K562 (cell line): ENCODE measurements at regions not wholly inside any gene's neighbourhood (a gene's known extent, or its start where the extent isn't known, plus 50 kb on each side); places are given as distances from the start of the nearest gene placed in this dataset.

Experiments used
- ATAC-seq: fragments of 200-7000 bp; cut with Tn5 transposase; 3 replicates; pipeline ENCODE4 v1.9.1; 2020; ENCODE audit warnings: moderate library complexity
- BruUV-seq: library from RNA; stranded (reverse); fragments of 400-500 nt; replicated peaks from 2 replicates; lab custom pipeline; 2021; lab: Mats Ljungman, UMichigan
- CTCF ChIA-PET: fragments of 300-600 bp; formaldehyde crosslinking; extraction: SDS; loops from one replicate; lab custom pipeline; 2021; ENCODE audit warnings: low intra/inter-chr PET ratio; lab: Yijun Ruan, JAX
- POLR2A ChIA-PET: fragments of 300-600, 350-650 bp; sonication (Branson Sonifier 250); formaldehyde crosslinking; extraction: SDS; loops from one replicate; lab custom pipeline; 2021; ENCODE audit warnings: antibody characterized with exemption, inconsistent platforms; lab: Yijun Ruan, JAX
- DNase-seq, 4 experiments: peaks; one replicate each; pipeline versions ENCODE4 v3.0.0 to v3.0.0-alpha.2; 2011 to 2018; ENCODE audit warnings: low spot score in 3 of 4, mixed read lengths in 3 of 4; ENCODE audit errors: extremely low read depth in 1 of 4
- FAIRE-seq: peaks from 2 replicates; lab custom pipeline; 2011; peaks lifted over from hg19 to GRCh38; lab: Jason Lieb, UNC
- H2AFZ ChIP-seq: 2 replicates; pipeline ENCODE4 v1.6.0; 2011; ENCODE audit warnings: low read depth, low read length, control low read depth, inconsistent platforms
- H3K27ac ChIP-seq: fragments of 200-600 bp; 3 replicates; pipeline ENCODE4 v1.8.0; 2011; ENCODE audit warnings: low read depth, mild to moderate bottlenecking, control low read depth, inconsistent platforms, low read length, moderate library complexity, mixed read lengths; ENCODE audit errors: extremely low read depth
- H3K27me3 ChIP-seq, 2 experiments: fragments of 300-600 bp in 1 of 2; 2 replicates in 1 of 2; 3 replicates in 1 of 2; pipeline versions ENCODE4 v1.6.0 to v1.8.0; 2011; ENCODE audit warnings: inconsistent platforms in 2 of 2, low read length in 2 of 2, mild to moderate bottlenecking in 1 of 2, mixed read lengths in 1 of 2, moderate library complexity in 1 of 2; ENCODE audit not compliant: control insufficient read depth in 2 of 2, insufficient read depth in 2 of 2
- H3K36me3 ChIP-seq: fragments of 300-600 bp; 3 replicates; pipeline ENCODE4 v1.8.0; 2011; ENCODE audit warnings: mild to moderate bottlenecking, low read length, inconsistent platforms; ENCODE audit not compliant: control insufficient read depth, insufficient read depth
- H3K4me1 ChIP-seq, 2 experiments: fragments of 200-600 bp in 1 of 2; replicated peaks in 1 of 2; 2 replicates in 1 of 2; 3 replicates in 1 of 2; pipeline versions ENCODE4 v1.5.1 to v1.8.0; 2011; ENCODE audit warnings: inconsistent platforms in 2 of 2, low read length in 2 of 2, mild to moderate bottlenecking in 1 of 2, mixed read lengths in 1 of 2, moderate library complexity in 1 of 2; ENCODE audit not compliant: control insufficient read depth in 2 of 2, insufficient read depth in 2 of 2
- H3K4me2 ChIP-seq: 2 replicates; pipeline ENCODE4 v1.6.1; 2011; ENCODE audit warnings: low read length, control low read depth, inconsistent platforms, mixed read lengths; ENCODE audit not compliant: insufficient read depth
- H3K4me3 ChIP-seq: fragments of 200-600 bp; sonication (generic), shearing (Covaris generic); 2 replicates; pipeline ENCODE4 v1.5.1; 2016; ENCODE audit warnings: control low read depth, inconsistent platforms
- H3K79me2 ChIP-seq: fragments of 200-600 bp; 3 replicates; pipeline ENCODE4 v1.8.0; 2011; ENCODE audit warnings: low read length, inconsistent platforms; ENCODE audit not compliant: control insufficient read depth, insufficient read depth
- H3K9ac ChIP-seq, 2 experiments: 2 replicates each; pipeline versions ENCODE4 v1.6.0 to v1.6.1; 2011; ENCODE audit warnings: low read depth in 2 of 2, low read length in 2 of 2, control low read depth in 1 of 2, inconsistent platforms in 1 of 2, mild to moderate bottlenecking in 1 of 2, mixed read lengths in 1 of 2; ENCODE audit not compliant: insufficient read depth in 1 of 2
- H3K9me1 ChIP-seq: one replicate; pipeline ENCODE4 v1.6.0; 2011; ENCODE audit warnings: inconsistent platforms, mild to moderate bottlenecking, low read length, moderate library complexity; ENCODE audit not compliant: control insufficient read depth, insufficient read depth
- H3K9me3 ChIP-seq: replicated peaks from 2 replicates; pipeline ENCODE4 v1.5.1; 2011; ENCODE audit warnings: low read depth, low read length, inconsistent platforms; ENCODE audit not compliant: control insufficient read depth, insufficient read depth
- H4K20me1 ChIP-seq: replicated peaks from 2 replicates; pipeline ENCODE4 v1.6.1; 2011; ENCODE audit warnings: low read length, inconsistent platforms, mixed read lengths; ENCODE audit not compliant: control insufficient read depth, insufficient read depth
- CBX5 ChIP-seq: IDR thresholded peaks from 2 replicates; pipeline ENCODE4 v1.6.1; 2014; ENCODE audit warnings: low read depth, borderline replicate concordance
- CREBBP ChIP-seq: IDR thresholded peaks from one replicate; pipeline ENCODE4 v1.6.1; 2012; ENCODE audit warnings: low read depth, mild to moderate bottlenecking, control low read depth, inconsistent platforms, low read length
- EP400 ChIP-seq: fragments of 450-650 bp; IDR thresholded peaks from 2 replicates; pipeline ENCODE4 v1.6.1; 2017; ENCODE audit warnings: antibody characterized with exemption, mild to moderate bottlenecking, moderate library complexity
- ERF ChIP-seq: fragments of 450-650 bp; formaldehyde crosslinking; IDR thresholded peaks from 2 replicates; pipeline ENCODE4 v1.4.0; 2020; ENCODE audit warnings: mild to moderate bottlenecking, mixed read lengths
- KDM4B ChIP-seq, 2 experiments: fragments of 450-650 bp in 1 of 2; sonication (generic) in 1 of 2; IDR thresholded peaks; 2 replicates each; pipeline ENCODE4 v1.6.1; 2016 to 2017; ENCODE audit warnings: borderline replicate concordance in 2 of 2, antibody characterized with exemption in 1 of 2, low read depth in 1 of 2, mild to moderate bottlenecking in 1 of 2
- KLF13 ChIP-seq: fragments of 450-650 bp; IDR thresholded peaks from 2 replicates; pipeline ENCODE4 v1.6.1; 2016; ENCODE audit warnings: missing genetic modification characterization, low read depth, mild to moderate bottlenecking, missing compliant biosample characterization, moderate library complexity, borderline replicate concordance
- LCOR ChIP-seq: sonication (generic); formaldehyde crosslinking; IDR thresholded peaks from 2 replicates; pipeline ENCODE4 v1.8.0; 2022; ENCODE audit warnings: mild to moderate bottlenecking, missing genetic modification reagents
- NFXL1 ChIP-seq: fragments of 450-650 bp; formaldehyde crosslinking; IDR thresholded peaks from 2 replicates; pipeline ENCODE4 v1.4.0; 2021; ENCODE audit warnings: mild to moderate bottlenecking
- NFYB ChIP-seq: IDR thresholded peaks from 2 replicates; pipeline ENCODE4 v1.6.1; 2011; ENCODE audit warnings: mild to moderate bottlenecking, moderate library complexity; ENCODE audit not compliant: insufficient read length; ENCODE audit errors: extremely low read depth
- PML ChIP-seq: IDR thresholded peaks from 2 replicates; pipeline ENCODE4 v1.6.1; 2012; ENCODE audit warnings: low read length, inconsistent platforms
- POU5F1 ChIP-seq: fragments of 150-350 bp; IDR thresholded peaks from 2 replicates; pipeline ENCODE4 v1.6.1; 2014; ENCODE audit warnings: borderline replicate concordance, low read length, low read depth, mild to moderate bottlenecking; ENCODE audit not compliant: partially characterized antibody
- SMARCB1 ChIP-seq: IDR thresholded peaks from 2 replicates; pipeline ENCODE4 v1.6.1; 2011; ENCODE audit warnings: improper control_type of control experiment, low read depth; ENCODE audit not compliant: insufficient read length
- SMC3 ChIP-seq: conservative IDR thresholded peaks from 2 replicates; pipeline ENCODE4 v1.6.1; 2011; ENCODE audit warnings: low read depth, low read length, improper control_type of control experiment; ENCODE audit not compliant: insufficient read depth
- TAF1 ChIP-seq: IDR thresholded peaks from 2 replicates; pipeline ENCODE4 v1.6.1; 2011; ENCODE audit warnings: mild to moderate bottlenecking, low read length, moderate library complexity; ENCODE audit not compliant: insufficient read depth, control insufficient read depth, severe bottlenecking; ENCODE audit errors: extremely low read depth
- TCF7L2 ChIP-seq: fragments of 150-350 bp; IDR thresholded peaks from 2 replicates; pipeline ENCODE4 v1.6.1; 2016; ENCODE audit warnings: low read depth, mild to moderate bottlenecking, low read length, moderate library complexity
- USF2 ChIP-seq: sonication (generic); formaldehyde crosslinking; IDR thresholded peaks from 2 replicates; pipeline ENCODE4 v1.5.0; 2020; ENCODE audit warnings: missing genetic modification reagents
- ZNF239 ChIP-seq: fragments of 250-450 bp; sonication (Bioruptor Pico); IDR thresholded peaks from 2 replicates; pipeline ENCODE4 v1.4.0; 2020; ENCODE audit warnings: mild to moderate bottlenecking
- WGBS: fragments of 100-300 bp; shearing (Covaris generic); methylation state at CpG from one replicate; pipeline ENCODE4 v1.1.6; 2016; ENCODE audit warnings: low coverage, mixed read lengths; ENCODE audit not compliant: insufficient coverage; ENCODE audit errors: missing lambda C conversion rate; 5-methylcytosine and 5-hydroxymethylcytosine counted together
- in situ Hi-C: fragments of 300-500 bp; cut with MboI; formaldehyde crosslinking; loops from 4 replicates; pipeline ENCODE4 v1.15.0; 2018; ENCODE audit warnings: inconsistent platforms, mixed read lengths
- intact Hi-C: fragments of 100-400 bp; cut with micrococcal nuclease; formaldehyde crosslinking; loops from 2 replicates; pipeline ENCODE4 v1.14.2; 2022

- H3K27ac ChIP-seq = no peak overlapping the region
- DNase-seq (no peak), FAIRE-seq (no peak), ATAC-seq (no peak)
- in situ Hi-C loops = no loop called here
- H3K4me2 ChIP-seq = no peak overlapping the region
- 22% methylated on average over 1 of the region's 1 CpG for WGBS
- ChIA-PET CTCF (no interaction called here), POLR2A (no interaction called here)
- H3K9me1 ChIP-seq = no peaks in the 10 kb centered on the region
- no peaks in the 10 kb centered on the region for H3K36me3 ChIP-seq
- no TSS peak for BruUV-seq
- H3K4me1 ChIP-seq = no peaks in the 10 kb centered on the region
- H2AFZ ChIP-seq = no peak overlapping the region
- H4K20me1 ChIP-seq = no peaks in the 10 kb centered on the region
- no peak overlapping the region for H3K4me3 ChIP-seq
- H3K9me3 ChIP-seq = no peaks in the 10 kb centered on the region
- H3K9ac ChIP-seq = no peak overlapping the region
- intact Hi-C loops = no loop called here
- H3K79me2 ChIP-seq = no peaks in the 10 kb centered on the region
- no peak for TF ChIP-seq POU5F1
- no peak for TF ChIP-seq NFXL1 (CRISPR knock-in tag)
- no peak for TF ChIP-seq KDM4B (IDR thresholded peaks at IDR 0.05; ENCODE audit: borderline replicate concordance in 2 of 2, low read depth in 1 of 2)
- no peak for TF ChIP-seq LCOR
- no peak for TF ChIP-seq CBX5
- no peak for TF ChIP-seq TCF7L2
- H3K27me3 ChIP-seq = no peaks in the 10 kb centered on the region
Measured at GRCh38 chrX:63526863-63527262, 175.7 kb upstream of the SPIN4 start.

- Histone ChIP-seq H3K9ac (no peak overlapping the region), H3K4me3 (no peak overlapping the region), H3K36me3 (no peaks in the 10 kb centered on the region), H4K20me1 (no peaks in the 10 kb centered on the region), H3K27ac (no peak overlapping the region), H3K9me3 (no peaks in the 10 kb centered on the region), H3K4me2 (no peak overlapping the region), H3K4me1 (no peaks in the 10 kb centered on the region), H2AFZ (no peak overlapping the region), H3K27me3 (no peaks in the 10 kb centered on the region), H3K9me1 (no peaks in the 10 kb centered on the region), H3K79me2 (no peaks in the 10 kb centered on the region)
- WGBS = 16% methylated on average over 3 of the region's 3 CpGs
- intact Hi-C loops = no loop called here
- no TSS peak for BruUV-seq
- ChIA-PET POLR2A (no interaction called here), CTCF (no interaction called here)
- DNase-seq = no peak
- ATAC-seq = no peak
- in situ Hi-C loops = no loop called here
- FAIRE-seq = no peak
- TF ChIP-seq ERF = no peak
- no peak for TF ChIP-seq TAF1
- TF ChIP-seq USF2 = no peak
- no peak for TF ChIP-seq EP400
- TF ChIP-seq SMARCB1 = no peak
- no peak for TF ChIP-seq PML
- TF ChIP-seq ZNF239 (CRISPR knock-in tag) = no peak
- no peak for TF ChIP-seq NFYB
- TF ChIP-seq KLF13 = no peak
- TF ChIP-seq SMC3 = no peak
- no peak for TF ChIP-seq CREBBP
Measured at GRCh38 chrX:63525491-63525890, 174.4 kb upstream of the SPIN4 start.
